DOHH2 (cell line): ENCODE measurements at regions not wholly inside any gene's neighbourhood (a gene's known extent, or its start where the extent isn't known, plus 50 kb on each side); places are given as distances from the start of the nearest gene placed in this dataset.

Source experiments
- H3F3A ChIP-seq: fragments of 200-600 bp; sonication (generic), shearing (Covaris generic); 2 replicates; pipeline ENCODE4 v1.6.0; 2016; ENCODE audit warnings: antibody characterized with exemption, mild to moderate bottlenecking; ENCODE audit not compliant: control insufficient read depth, insufficient read depth
- H3K27ac ChIP-seq: fragments of 200-600 bp; sonication (generic); 2 replicates; pipeline ENCODE4 v1.5.1; 2014; ENCODE audit warnings: low read depth, mild to moderate bottlenecking, low read length, moderate library complexity
- H3K27me3 ChIP-seq: fragments of 200-600 bp; sonication (generic); 2 replicates; pipeline ENCODE4 v1.6.1; 2014; ENCODE audit warnings: mild to moderate bottlenecking, low read length, mixed read lengths; ENCODE audit not compliant: control insufficient read depth
- H3K36me3 ChIP-seq: fragments of 200-600 bp; sonication (generic); 2 replicates; pipeline ENCODE4 v1.6.1; 2014; ENCODE audit warnings: mild to moderate bottlenecking, low read length, moderate library complexity, mixed read lengths; ENCODE audit not compliant: control insufficient read depth
- H3K4me1 ChIP-seq: fragments of 200-600 bp; sonication (generic); 2 replicates; pipeline ENCODE4 v1.6.1; 2014; ENCODE audit warnings: mild to moderate bottlenecking, low read length, mixed read lengths; ENCODE audit not compliant: control insufficient read depth
- H3K4me2 ChIP-seq: fragments of 200-600 bp; sonication (generic); 2 replicates; pipeline ENCODE4 v1.6.0; 2014; ENCODE audit warnings: mild to moderate bottlenecking, low read length, moderate library complexity
- H3K4me3 ChIP-seq: fragments of 200-600 bp; sonication (generic); 2 replicates; pipeline ENCODE4 v1.5.1; 2014; ENCODE audit warnings: mild to moderate bottlenecking, low read length, mixed read lengths
- H3K79me2 ChIP-seq: fragments of 200-600 bp; sonication (generic); 2 replicates; pipeline ENCODE4 v1.6.1; 2014; ENCODE audit warnings: mild to moderate bottlenecking, low read length, mixed read lengths; ENCODE audit not compliant: control insufficient read depth
- H3K9me2 ChIP-seq: fragments of 200-600 bp; sonication (generic); replicated peaks from 2 replicates; pipeline ENCODE4 v1.6.1; 2014; ENCODE audit warnings: mild to moderate bottlenecking, low read length, mixed read lengths; ENCODE audit not compliant: control insufficient read depth
- H3K9me3 ChIP-seq: fragments of 200-600 bp; sonication (generic); 2 replicates; pipeline ENCODE4 v1.6.1; 2014; ENCODE audit warnings: antibody characterized with exemption, low read length, mixed read lengths; ENCODE audit not compliant: control insufficient read depth, insufficient read depth
- H4K20me1 ChIP-seq: fragments of 200-600 bp; sonication (generic); 2 replicates; pipeline ENCODE4 v1.6.0; 2014; ENCODE audit warnings: low read depth, mild to moderate bottlenecking, antibody characterized with exemption, low read length, moderate library complexity; ENCODE audit not compliant: control insufficient read depth, insufficient read depth
- CTCF ChIP-seq: fragments of 200-600 bp; sonication (generic); IDR thresholded peaks from one replicate; pipeline ENCODE4 v1.5.1; 2014; ENCODE audit warnings: antibody characterized with exemption, mild to moderate bottlenecking, low read depth, low read length; ENCODE audit not compliant: poor library complexity, severe bottlenecking
- EZH2phosphoT487 ChIP-seq: fragments of 200-600 bp; sonication (generic); IDR thresholded peaks from 2 replicates; pipeline ENCODE4 v1.6.1; 2017; ENCODE audit warnings: borderline replicate concordance, mild to moderate bottlenecking, antibody characterized with exemption, low read length, moderate library complexity, mixed read lengths

- Histone ChIP-seq H3K9me2 (no peaks in the 10 kb centered on the region), H3K9me3 (no peaks in the 10 kb centered on the region), H3K36me3 (no peaks in the 10 kb centered on the region), H3K4me2 (no peak overlapping the region), H3K4me1 (peaks cover 7% of the 10 kb centered on the region), H3K79me2 (no peaks in the 10 kb centered on the region), H3K4me3 (no peak overlapping the region), H4K20me1 (no peaks in the 10 kb centered on the region), H3K27me3 (no peaks in the 10 kb centered on the region), H3K27ac (no peak overlapping the region), H3F3A (no peaks in the 10 kb centered on the region)
- TF ChIP-seq EZH2phosphoT487 = no peak
- no peak for TF ChIP-seq CTCF
Observed at GRCh38 chr11:95365348-95365747, 134.3 kb upstream of the SESN3 start.

GRCh38 chr11:95364324-95365295 is 133.6 kb upstream of the SESN3 start:
- H3K79me2 ChIP-seq = no peaks in the 10 kb centered on the region
- H3K27me3 ChIP-seq = no peaks in the 10 kb centered on the region
- H3K9me3 ChIP-seq = no peaks in the 10 kb centered on the region
- H3F3A ChIP-seq = no peaks in the 10 kb centered on the region
- peaks cover 7% of the 10 kb centered on the region for H3K4me1 ChIP-seq
- no peaks in the 10 kb centered on the region for H3K36me3 ChIP-seq
- H3K4me2 ChIP-seq = no peak overlapping the region
- no peaks in the 10 kb centered on the region for H4K20me1 ChIP-seq
- H3K4me3 ChIP-seq = no peak overlapping the region
- H3K27ac ChIP-seq = no peak overlapping the region
- H3K9me2 ChIP-seq = no peaks in the 10 kb centered on the region
- TF ChIP-seq CTCF (no peak), EZH2phosphoT487 (no peak)

GRCh38 chr11:95363708-95364107 is 132.7 kb upstream of the SESN3 start:
- TF ChIP-seq CTCF (no peak), EZH2phosphoT487 (no peak)
- H3K27ac ChIP-seq = no peak overlapping the region
- H3K4me1 ChIP-seq = peaks cover 7% of the 10 kb centered on the region
- no peaks in the 10 kb centered on the region for H4K20me1 ChIP-seq
- H3K9me2 ChIP-seq = no peaks in the 10 kb centered on the region
- no peaks in the 10 kb centered on the region for H3F3A ChIP-seq
- H3K4me3 ChIP-seq = no peak overlapping the region
- no peaks in the 10 kb centered on the region for H3K36me3 ChIP-seq
- H3K9me3 ChIP-seq = no peaks in the 10 kb centered on the region
- H3K79me2 ChIP-seq = no peaks in the 10 kb centered on the region
- H3K4me2 ChIP-seq = no peak overlapping the region
- H3K27me3 ChIP-seq = no peaks in the 10 kb centered on the region
